H9 (cell line): ENCODE measurements at regions not wholly inside any gene's neighbourhood (a gene's known extent, or its start where the extent isn't known, plus 50 kb on each side); places are given as distances from the start of the nearest gene placed in this dataset.
"Not testable (repeated sequence)": the region's sequence is repeated elsewhere in the genome, so short reads cannot be mapped to it uniquely, and the experiment has no call there.

Source experiments
- DNase-seq: peaks from one replicate; pipeline ENCODE4 v3.0.0-alpha.2; 2017
- H2AFZ ChIP-seq: one replicate; pipeline ENCODE4 v1.6.1; 2013; ENCODE audit warnings: mild to moderate bottlenecking, low read length, control low read depth, moderate library complexity
- H2AK5ac ChIP-seq: 2 replicates; pipeline ENCODE4 v1.6.1; 2013; ENCODE audit warnings: low read length, control low read depth, mixed read lengths; ENCODE audit not compliant: insufficient read length
- H2BK120ac ChIP-seq: one replicate; pipeline ENCODE4 v1.6.1; 2013; ENCODE audit warnings: low read depth, mild to moderate bottlenecking, low read length, control low read depth, inconsistent platforms; ENCODE audit not compliant: poor library complexity, severe bottlenecking
- H2BK12ac ChIP-seq: 2 replicates; pipeline ENCODE4 v1.6.1; 2013; ENCODE audit warnings: low read length, control low read depth, mixed read lengths, low read depth; ENCODE audit not compliant: insufficient read length
- H2BK15ac ChIP-seq: 2 replicates; pipeline ENCODE4 v1.6.1; 2013; ENCODE audit warnings: low read depth, low read length, control low read depth
- H2BK20ac ChIP-seq: one replicate; pipeline ENCODE4 v1.6.1; 2013; ENCODE audit warnings: low read depth, mild to moderate bottlenecking, low read length, control low read depth, inconsistent platforms; ENCODE audit not compliant: poor library complexity, severe bottlenecking
- H2BK5ac ChIP-seq: 2 replicates; pipeline ENCODE4 v1.6.1; 2013; ENCODE audit warnings: low read length, control low read depth, mixed read lengths; ENCODE audit not compliant: insufficient read length
- H3K14ac ChIP-seq: 2 replicates; pipeline ENCODE4 v1.6.1; 2013; ENCODE audit warnings: low read length, control low read depth; ENCODE audit not compliant: insufficient read depth
- H3K18ac ChIP-seq: 2 replicates; pipeline ENCODE4 v1.6.1; 2013; ENCODE audit warnings: low read depth, mild to moderate bottlenecking, mixed read lengths, low read length, control low read depth; ENCODE audit not compliant: insufficient read length
- H3K23ac ChIP-seq: 2 replicates; pipeline ENCODE4 v1.6.1; 2013; ENCODE audit warnings: low read length, control low read depth, mixed read lengths, low read depth; ENCODE audit not compliant: insufficient read length
- H3K23me2 ChIP-seq: 2 replicates; pipeline ENCODE4 v1.6.1; 2013; ENCODE audit warnings: low read depth, mild to moderate bottlenecking, mixed read lengths, low read length, control low read depth; ENCODE audit not compliant: insufficient read length, poor library complexity, severe bottlenecking
- H3K27ac ChIP-seq: 2 replicates; pipeline ENCODE4 v1.5.1; 2013; ENCODE audit warnings: low read length, control low read depth, mixed read lengths, low read depth; ENCODE audit not compliant: insufficient read length
- H3K27me3 ChIP-seq: 2 replicates; pipeline ENCODE4 v1.6.1; 2013; ENCODE audit warnings: low read length, control low read depth, inconsistent platforms; ENCODE audit not compliant: insufficient read depth
- H3K4ac ChIP-seq: 2 replicates; pipeline ENCODE4 v1.6.1; 2013; ENCODE audit warnings: low read depth, mild to moderate bottlenecking, control low read depth, inconsistent platforms, low read length, moderate library complexity
- H3K4me1 ChIP-seq: 2 replicates; pipeline ENCODE4 v1.6.1; 2013; ENCODE audit warnings: low read length, control low read depth, inconsistent platforms; ENCODE audit not compliant: insufficient read depth
- H3K4me2 ChIP-seq: 2 replicates; pipeline ENCODE4 v1.6.1; 2013; ENCODE audit warnings: low read length, control low read depth, mixed read lengths; ENCODE audit not compliant: insufficient read length, insufficient read depth
- H3K56ac ChIP-seq: 2 replicates; pipeline ENCODE4 v1.6.1; 2013; ENCODE audit warnings: low read depth, mild to moderate bottlenecking, mixed read lengths, low read length, control low read depth; ENCODE audit not compliant: insufficient read length
- H3K79me1 ChIP-seq: 2 replicates; pipeline ENCODE4 v1.6.1; 2013; ENCODE audit warnings: low read depth, mild to moderate bottlenecking, moderate library complexity, low read length, control low read depth, inconsistent platforms; ENCODE audit not compliant: insufficient read depth, poor library complexity, severe bottlenecking
- H3K79me2 ChIP-seq: 2 replicates; pipeline ENCODE4 v1.6.1; 2013; ENCODE audit warnings: low read length, control low read depth, inconsistent platforms; ENCODE audit not compliant: insufficient read depth
- H3K9ac ChIP-seq: 2 replicates; pipeline ENCODE4 v1.6.1; 2013; ENCODE audit warnings: low read length, control low read depth, mixed read lengths; ENCODE audit not compliant: insufficient read length; ENCODE audit errors: extremely low read depth
- H3K9me3 ChIP-seq: one replicate; pipeline ENCODE4 v1.6.1; 2013; ENCODE audit warnings: low read depth, low read length, inconsistent platforms; ENCODE audit not compliant: control insufficient read depth
- H3T11ph ChIP-seq: one replicate; pipeline ENCODE4 v1.6.1; 2013; ENCODE audit warnings: mild to moderate bottlenecking, low read length, control low read depth, inconsistent platforms
- H4K20me1 ChIP-seq: one replicate; pipeline ENCODE4 v1.6.1; 2013; ENCODE audit not compliant: control insufficient read depth, insufficient read length, insufficient read depth
- H4K5ac ChIP-seq: 2 replicates; pipeline ENCODE4 v1.6.1; 2013; ENCODE audit warnings: low read depth, mild to moderate bottlenecking, mixed read lengths, low read length, control low read depth; ENCODE audit not compliant: insufficient read length
- H4K8ac ChIP-seq: replicated peaks from 2 replicates; pipeline ENCODE4 v1.6.1; 2013; ENCODE audit warnings: low read length, control low read depth, mixed read lengths, low read depth; ENCODE audit not compliant: insufficient read length
- H4K91ac ChIP-seq: 2 replicates; pipeline ENCODE4 v1.6.1; 2013; ENCODE audit warnings: low read depth, mild to moderate bottlenecking, moderate library complexity, mixed read lengths, low read length, control low read depth; ENCODE audit not compliant: insufficient read length
- H3K27ac Mint-ChIP-seq, 3 experiments: 2 replicates in 2 of 3; 3 replicates in 1 of 3; pipeline ENCODE4 v1.8.0; 2020 to 2021; ENCODE audit warnings: mixed read lengths in 3 of 3, mild to moderate bottlenecking in 1 of 3, moderate library complexity in 1 of 3
- H3K27me3 Mint-ChIP-seq: 2 replicates; pipeline ENCODE4 v1.8.0; 2021; ENCODE audit warnings: low read depth, mild to moderate bottlenecking, moderate library complexity, mixed read lengths
- H3K36me3 Mint-ChIP-seq, 3 experiments: 2 replicates in 2 of 3; 3 replicates in 1 of 3; pipeline ENCODE4 v1.8.0; 2020 to 2021; ENCODE audit warnings: low read depth in 3 of 3, mixed read lengths in 3 of 3; ENCODE audit not compliant: insufficient read depth in 1 of 3
- H3K4me1 Mint-ChIP-seq, 2 experiments: 2 replicates each; pipeline ENCODE4 v1.8.0; 2020; ENCODE audit warnings: mixed read lengths in 2 of 2
- H3K4me3 Mint-ChIP-seq, 2 experiments: 2 replicates in 1 of 2; 3 replicates in 1 of 2; pipeline ENCODE4 v1.8.0; 2020 to 2021; ENCODE audit warnings: mild to moderate bottlenecking in 2 of 2, mixed read lengths in 2 of 2, moderate library complexity in 1 of 2
- H3K9me3 Mint-ChIP-seq, 2 experiments: 2 replicates in 1 of 2; 3 replicates in 1 of 2; pipeline ENCODE4 v1.8.0; 2020; ENCODE audit warnings: mild to moderate bottlenecking in 2 of 2, mixed read lengths in 2 of 2, moderate library complexity in 1 of 2
- CTCF ChIP-seq: fragments of 200-600 bp; sonication (generic); conservative IDR thresholded peaks from 3 replicates; pipeline ENCODE4 v1.8.0; 2021; ENCODE audit warnings: antibody characterized with exemption, mild to moderate bottlenecking
- WGBS: extraction: QIAGEN DNeasy Blood & Tissue Kit; methylation state at CpG from one replicate; pipeline ENCODE4 v1.1.7; 2013; ENCODE audit warnings: missing lambda C conversion rate, low lambda C conversion rate, mixed read lengths; ENCODE audit not compliant: insufficient read length; ENCODE audit errors: extremely low coverage; 5-methylcytosine and 5-hydroxymethylcytosine counted together

DNA sequence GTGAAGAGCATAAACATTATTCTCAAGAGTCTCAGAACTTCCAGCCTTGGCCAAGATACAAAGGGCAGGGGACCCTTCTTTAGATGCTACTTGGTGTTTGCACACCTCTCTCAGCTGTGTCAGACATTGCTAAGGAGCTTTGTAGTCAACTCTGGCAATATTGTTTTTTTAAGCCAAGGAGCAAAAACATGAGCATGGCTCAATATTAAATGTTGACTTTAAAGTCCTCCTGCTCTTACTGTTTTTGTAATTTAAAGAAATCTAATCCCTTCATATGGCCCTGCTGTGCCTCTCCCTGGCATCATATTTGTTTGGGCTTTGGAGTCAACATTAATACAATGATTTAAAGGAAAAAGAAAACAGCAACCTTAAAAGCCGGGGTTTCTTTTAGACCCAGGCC lies 67.9 kb upstream of the TMEM170B start:
- Histone ChIP-seq H3K4me1 (no peaks in the 10 kb centered on the region), H2AFZ (no peak overlapping the region), H3K9me3 (no peaks in the 10 kb centered on the region), H3K27me3 (no peaks in the 10 kb centered on the region), H3K4me2 (no peak overlapping the region), H3K4ac (no peak overlapping the region), H2BK20ac (no peak overlapping the region), H3T11ph (no peak overlapping the region), H2BK15ac (no peak overlapping the region), H3K23me2 (no peaks in the 10 kb centered on the region), H3K56ac (no peak overlapping the region), H3K79me2 (no peaks in the 10 kb centered on the region), H3K9ac (no peak overlapping the region), H3K23ac (no peak overlapping the region), H2BK5ac (no peak overlapping the region), H3K18ac (no peak overlapping the region), H3K14ac (no peak overlapping the region), H2BK12ac (no peak overlapping the region), H2BK120ac (no peak overlapping the region), H4K20me1 (no peaks in the 10 kb centered on the region), H4K91ac (no peak overlapping the region), H3K79me1 (no peaks in the 10 kb centered on the region), H4K8ac (no peak overlapping the region), H3K27ac (no peak overlapping the region), H4K5ac (no peak overlapping the region), H2AK5ac (no peak overlapping the region)
- no peak overlapping the region for H3K4me3 Mint-ChIP-seq
- no peak overlapping the region for H3K27ac Mint-ChIP-seq
- no peaks in the 10 kb centered on the region for H3K36me3 Mint-ChIP-seq
- DNase-seq: no peak
- H3K9me3 Mint-ChIP-seq: no peaks in the 10 kb centered on the region
- no peaks in the 10 kb centered on the region for H3K27me3 Mint-ChIP-seq
- no peak for TF ChIP-seq CTCF
- 0 out of 4 replicates have a peak, but pooled peaks cover 0 to 3% of the 10 kb centered on the region in 2 experiments for H3K4me1 Mint-ChIP-seq
- no CpG with 5 or more reads among the region's 1 CpG for WGBS

GRCh38 chr6:11468271-11468670 lies 69.3 kb upstream of the TMEM170B start:
- H3K27me3 ChIP-seq, H4K91ac ChIP-seq, H2AFZ ChIP-seq, H2BK5ac ChIP-seq, H4K5ac ChIP-seq, H2BK20ac ChIP-seq, H3K79me2 ChIP-seq, H2AK5ac ChIP-seq, H3K36me3 Mint-ChIP-seq, H3K4ac ChIP-seq, H4K8ac ChIP-seq, H3K23me2 ChIP-seq, H3K9ac ChIP-seq, H3K56ac ChIP-seq, H3K79me1 ChIP-seq, H3K27me3 Mint-ChIP-seq, H3K9me3 ChIP-seq, H3K14ac ChIP-seq, H3T11ph ChIP-seq, H3K4me1 Mint-ChIP-seq, H3K4me2 ChIP-seq, H3K27ac ChIP-seq, H3K4me3 Mint-ChIP-seq, H3K4me1 ChIP-seq, H2BK15ac ChIP-seq, H3K23ac ChIP-seq, H4K20me1 ChIP-seq, H3K18ac ChIP-seq, H3K27ac Mint-ChIP-seq, H2BK12ac ChIP-seq, H3K9me3 Mint-ChIP-seq, H2BK120ac ChIP-seq, DNase-seq: not testable (repeated sequence)
- no CpG with 5 or more reads among the region's 4 CpGs for WGBS
